AG04449 (cell line): ENCODE measurements at regions not wholly inside any gene's neighbourhood (a gene's known extent, or its start where the extent isn't known, plus 50 kb on each side); places are given as distances from the start of the nearest gene placed in this dataset.

Experiments used
- CTCF ChIA-PET: fragments of 350-600 bp; formaldehyde crosslinking; extraction: SDS; loops from one replicate; lab custom pipeline; 2021; ENCODE audit warnings: antibody characterized with exemption; lab: Yijun Ruan, JAX
- POLR2A ChIA-PET: fragments of 400-600, 350-600 bp; formaldehyde crosslinking; extraction: SDS; loops from one replicate; lab custom pipeline; 2020; ENCODE audit warnings: antibody characterized with exemption, inconsistent platforms; lab: Yijun Ruan, JAX
- DNase-seq: peaks from one replicate; pipeline ENCODE4 v3.0.0-alpha.2; 2010; ENCODE audit warnings: low read depth, low spot score
- H3K4me3 ChIP-seq: 2 replicates; pipeline ENCODE4 v1.5.1; 2011; ENCODE audit warnings: low read depth, mild to moderate bottlenecking, control low read depth, low read length
- CTCF ChIP-seq: IDR thresholded peaks from one replicate; pipeline ENCODE4 v1.5.1; 2011; ENCODE audit warnings: mild to moderate bottlenecking, moderate library complexity, low read length, control low read depth, inconsistent platforms; ENCODE audit not compliant: insufficient read depth; ENCODE audit errors: missing control alignments

GRCh38 chr6:168136001-168136400 is 57.0 kb upstream of the FRMD1 start:
- H3K4me3 ChIP-seq = no peak overlapping the region
- no peak for DNase-seq
- TF ChIP-seq CTCF = no peak
- POLR2A ChIA-PET = no interaction called here
- CTCF ChIA-PET = no interaction called here

- CTCF ChIA-PET = no interaction called here
- POLR2A ChIA-PET = no interaction called here
- TF ChIP-seq CTCF = no peak
- no peak overlapping the region for H3K4me3 ChIP-seq
- DNase-seq = no peak
Observed at GRCh38 chr6:168134560-168135201, 55.7 kb upstream of the FRMD1 start.

- DNase-seq = no peak
- no peak for TF ChIP-seq CTCF
- POLR2A ChIA-PET = no interaction called here
- no peak overlapping the region for H3K4me3 ChIP-seq
- CTCF ChIA-PET = interaction anchor here (0.8 to 1.9 kb wide), 2 partner anchors 213 to 226 kb away, joined by 3 to 9 read pairs; no protein-coding TSS in a partner anchor
Observed at GRCh38 chr6:168133687-168134559, 54.9 kb upstream of the FRMD1 start.

GRCh38 chr6:168133168-168133561 is 54.2 kb upstream of the FRMD1 start:
- no peak for DNase-seq
- CTCF ChIA-PET = interaction anchor here (0.8 to 1.9 kb wide), 3 partner anchors 201 to 225 kb away, joined by 3 to 9 read pairs (median 3); no protein-coding TSS in a partner anchor
- POLR2A ChIA-PET = no interaction called here
- no peak overlapping the region; the same call in 1 of the 2 replicates for H3K4me3 ChIP-seq
- no peak for TF ChIP-seq CTCF

- TF ChIP-seq CTCF = peak; percentile 38
- H3K4me3 ChIP-seq = peak overlapping the region; percentile 18; the same call in 1 of the 2 replicates
- ChIA-PET CTCF (interaction anchor here (0.8 to 1.9 kb wide), 4 partner anchors 200 to 225 kb away, joined by 3 to 9 read pairs (median 3); no protein-coding TSS in a partner anchor), POLR2A (no interaction called here)
- DNase-seq = no peak
Observed at GRCh38 chr6:168132531-168133167, 53.6 kb upstream of the FRMD1 start.
